ENCODE measurements at regions not wholly inside any gene's neighbourhood (a gene's known extent, or its start where the extent isn't known, plus 50 kb on each side); places are given as distances from the start of the nearest gene placed in this dataset.

GRCh38 chr21:38556390-38556789, 58.1 kb upstream of the ERG start:
- no peak for DNase-seq (ENCODE audit: low read depth, low spot score)
- TF ChIP-seq CTCF (conservative IDR thresholded peaks at IDR 0.05): no peak
- H3K9me3 Mint-ChIP-seq: no peaks in the 10 kb centered on the region
- H3K36me3 Mint-ChIP-seq (ENCODE audit: low read depth): no peaks in the 10 kb centered on the region
- H3K4me3 Mint-ChIP-seq: no peak overlapping the region
- no peak overlapping the region for H3K27ac Mint-ChIP-seq (ENCODE audit: unreplicated experiment)
- peaks cover 5% of the 10 kb centered on the region for H3K27me3 Mint-ChIP-seq (ENCODE audit: low read depth)
- no peaks in the 10 kb centered on the region for H3K4me1 Mint-ChIP-seq

- TF ChIP-seq CTCF (conservative IDR thresholded peaks at IDR 0.05): no peak
- Mint-ChIP-seq H3K27me3 (ENCODE audit: low read depth) (peaks cover 5% of the 10 kb centered on the region), H3K36me3 (ENCODE audit: low read depth) (no peaks in the 10 kb centered on the region), H3K27ac (ENCODE audit: unreplicated experiment) (no peak overlapping the region), H3K4me3 (no peak overlapping the region), H3K9me3 (no peaks in the 10 kb centered on the region), H3K4me1 (no peaks in the 10 kb centered on the region)
- no peak for DNase-seq (ENCODE audit: low read depth, low spot score)
These were observed 62.9 kb upstream of the ERG start for GRCh38 chr21:38561205-38561604.

- H3K4me3 Mint-ChIP-seq: no peak overlapping the region
- TF ChIP-seq CTCF (conservative IDR thresholded peaks at IDR 0.05): no peak
- DNase-seq (ENCODE audit: low read depth, low spot score): no peak
- H3K27ac Mint-ChIP-seq (ENCODE audit: unreplicated experiment): no peak overlapping the region
- H3K9me3 Mint-ChIP-seq: no peaks in the 10 kb centered on the region
- H3K4me1 Mint-ChIP-seq: peaks cover under 1% of the 10 kb centered on the region
- no peaks in the 10 kb centered on the region for H3K36me3 Mint-ChIP-seq (ENCODE audit: low read depth)
- H3K27me3 Mint-ChIP-seq (ENCODE audit: low read depth): peaks cover 5% of the 10 kb centered on the region
These were observed 63.6 kb upstream of the ERG start for GRCh38 chr21:38561613-38562581.

GRCh38 chr21:38567335-38567969, 69.2 kb upstream of the ERG start:
- Mint-ChIP-seq H3K27me3 (ENCODE audit: low read depth) (no peaks in the 10 kb centered on the region), H3K4me1 (peaks cover 10% of the 10 kb centered on the region), H3K4me3 (peak overlapping the region; percentile 39), H3K36me3 (ENCODE audit: low read depth) (no peaks in the 10 kb centered on the region), H3K9me3 (no peaks in the 10 kb centered on the region), H3K27ac (ENCODE audit: unreplicated experiment) (peak overlapping the region; percentile 60)
- no peak for TF ChIP-seq CTCF (conservative IDR thresholded peaks at IDR 0.05)
- no peak for DNase-seq (ENCODE audit: low read depth, low spot score)

GRCh38 chr21:38567970-38568360, 69.7 kb upstream of the ERG start:
- H3K27ac Mint-ChIP-seq (ENCODE audit: unreplicated experiment): peak overlapping the region; percentile 60
- peaks cover 10% of the 10 kb centered on the region for H3K4me1 Mint-ChIP-seq
- no peak for TF ChIP-seq CTCF (conservative IDR thresholded peaks at IDR 0.05)
- no peaks in the 10 kb centered on the region for H3K9me3 Mint-ChIP-seq
- H3K4me3 Mint-ChIP-seq: peak overlapping the region; percentile 39
- no peaks in the 10 kb centered on the region for H3K36me3 Mint-ChIP-seq (ENCODE audit: low read depth)
- no peak for DNase-seq (ENCODE audit: low read depth, low spot score)
- no peaks in the 10 kb centered on the region for H3K27me3 Mint-ChIP-seq (ENCODE audit: low read depth)
